ENCODE measurements at regions not wholly inside any gene's neighbourhood (a gene's known extent, or its start where the extent isn't known, plus 50 kb on each side); places are given as distances from the start of the nearest gene placed in this dataset.
"Not testable (repeated sequence)": the region's sequence is repeated elsewhere in the genome, so short reads cannot be mapped to it uniquely, and the experiment has no call there.

DNA sequence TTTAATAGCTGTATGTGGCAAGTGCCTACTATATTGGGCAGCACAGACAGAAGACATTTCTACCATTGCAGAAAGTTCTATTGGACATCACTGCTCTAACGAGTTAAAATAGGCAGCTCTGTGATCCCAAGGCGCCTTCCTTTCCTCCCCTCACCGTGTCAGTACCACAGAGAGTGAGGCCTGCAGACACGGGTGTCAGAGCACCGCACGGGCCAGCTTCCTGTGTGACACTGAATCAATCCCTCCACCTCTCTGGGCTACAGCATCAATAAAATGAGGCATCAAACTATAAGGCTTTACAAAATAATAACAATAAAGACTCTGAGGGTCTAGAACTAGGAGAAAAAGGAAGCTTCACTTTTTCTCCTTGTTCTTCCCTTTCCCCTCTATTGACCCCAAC is 246.7 kb downstream of the FOXD2 start:
- no peak for DNase-seq (ENCODE audit: low read depth in 3 of 3)

GRCh38 chr1:47684964-47685762 is 247.3 kb downstream of the FOXD2 start:
- no peak for DNase-seq (ENCODE audit: low read depth in 3 of 3)

GRCh38 chr1:47685763-47686066 is 247.9 kb downstream of the FOXD2 start:
- no peak for DNase-seq (ENCODE audit: low read depth in 3 of 3)

GRCh38 chr1:47686731-47687630 is 249.1 kb downstream of the FOXD2 start:
- no peak for DNase-seq (ENCODE audit: low read depth in 3 of 3)

- no peak for DNase-seq (ENCODE audit: low read depth in 3 of 3)
Measured at GRCh38 chr1:47687631-47688460, 250.0 kb downstream of the FOXD2 start.

GRCh38 chr1:47688461-47689296 is 250.8 kb downstream of the FOXD2 start:
- DNase-seq (ENCODE audit: low read depth in 3 of 3) = no peak

DNA sequence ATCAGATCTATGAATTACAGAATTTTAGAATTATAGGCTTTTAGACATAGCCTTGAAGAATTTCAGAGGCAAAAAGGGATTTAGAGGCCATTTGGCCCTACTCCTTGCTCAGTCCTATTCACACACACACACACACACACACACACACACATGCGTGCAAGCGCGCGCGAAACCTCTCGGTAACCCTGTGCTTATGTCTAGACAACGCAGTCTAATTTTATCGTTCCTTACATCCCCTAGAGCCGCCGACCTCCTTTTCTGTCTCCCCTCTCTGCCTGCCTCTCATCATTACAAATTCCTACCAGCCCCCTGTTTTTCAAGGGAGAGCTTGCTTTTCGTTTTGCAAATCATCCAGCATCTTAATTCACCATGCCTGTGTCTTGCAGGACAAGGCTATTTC is 252.1 kb downstream of the FOXD2 start:
- no peak for DNase-seq (ENCODE audit: low read depth in 3 of 3)

GRCh38 chr1:47690341-47691250 is 252.8 kb downstream of the FOXD2 start:
- no peak for DNase-seq (ENCODE audit: low read depth in 3 of 3)

- not testable (repeated sequence) for DNase-seq (ENCODE audit: low read depth in 3 of 3)
Measured at GRCh38 chr1:47691293-47691692, 253.4 kb downstream of the FOXD2 start.

DNA sequence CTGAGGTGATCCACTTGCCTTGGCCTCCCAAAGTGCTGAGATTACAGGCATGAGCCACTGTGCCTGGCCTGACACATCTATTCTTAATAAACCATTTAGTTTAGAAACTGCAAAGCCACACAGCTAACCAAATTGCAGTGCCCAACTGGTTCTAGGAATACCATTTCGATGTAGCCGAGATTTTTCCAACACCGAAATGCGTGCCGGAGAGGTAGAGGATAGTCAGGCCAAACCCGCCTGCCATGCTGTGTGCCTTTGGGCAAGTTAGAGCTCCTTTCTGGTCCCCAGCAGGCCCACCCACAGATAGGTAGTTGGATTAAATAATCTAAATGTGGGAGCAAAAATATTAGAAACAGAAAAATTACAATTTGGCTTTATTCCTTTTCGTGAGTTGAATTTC is 254.4 kb downstream of the FOXD2 start:
- no peak for DNase-seq (ENCODE audit: low read depth in 3 of 3)

GRCh38 chr1:47693115-47693514 is 255.3 kb downstream of the FOXD2 start:
- DNase-seq (ENCODE audit: low read depth in 3 of 3) = no peak

DNA sequence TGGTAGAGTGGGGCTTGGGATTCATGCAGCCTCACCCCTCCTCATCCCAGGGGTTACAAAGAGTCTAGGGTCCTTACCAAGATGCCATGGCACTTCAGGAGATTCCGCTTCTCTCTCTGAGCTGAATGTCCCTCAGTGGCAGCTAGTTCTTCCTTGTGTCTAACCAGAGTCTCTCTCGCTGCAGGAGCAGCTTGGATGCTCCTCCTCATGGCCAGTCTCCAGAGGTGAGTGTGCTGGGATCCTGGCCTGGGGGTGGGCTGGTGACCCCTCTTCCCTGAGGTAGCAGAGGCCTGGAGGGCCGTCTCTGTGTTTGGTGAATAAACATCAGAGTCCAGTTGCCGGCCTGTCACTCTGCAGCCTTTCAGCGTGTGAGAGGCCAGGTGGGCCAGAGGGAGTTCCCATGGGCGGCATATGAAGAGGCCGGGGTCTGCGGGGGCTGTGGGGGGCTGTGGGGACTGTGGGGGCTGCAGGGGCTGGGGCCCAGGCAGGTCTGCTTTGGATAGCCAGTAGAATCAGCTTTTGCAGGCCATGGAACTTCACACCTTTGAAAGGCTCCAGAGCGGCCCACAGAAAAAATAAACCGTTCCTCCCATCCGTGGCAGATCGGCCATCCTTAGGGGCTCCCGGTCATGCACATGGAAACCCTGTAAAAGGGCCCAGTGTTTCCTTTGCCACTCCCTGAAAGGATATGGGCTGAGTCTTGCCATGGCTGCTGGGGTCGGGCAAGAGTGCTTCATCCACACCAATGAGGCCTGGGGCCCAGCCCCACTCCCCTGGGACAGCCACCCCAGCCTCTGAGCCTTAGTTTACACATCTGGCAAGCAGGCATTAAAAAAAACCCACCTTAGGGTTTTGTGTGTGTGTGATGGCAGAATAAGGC is 256.4 kb downstream of the FOXD2 start:
- no peak for DNase-seq (ENCODE audit: low read depth in 3 of 3)

DNA sequence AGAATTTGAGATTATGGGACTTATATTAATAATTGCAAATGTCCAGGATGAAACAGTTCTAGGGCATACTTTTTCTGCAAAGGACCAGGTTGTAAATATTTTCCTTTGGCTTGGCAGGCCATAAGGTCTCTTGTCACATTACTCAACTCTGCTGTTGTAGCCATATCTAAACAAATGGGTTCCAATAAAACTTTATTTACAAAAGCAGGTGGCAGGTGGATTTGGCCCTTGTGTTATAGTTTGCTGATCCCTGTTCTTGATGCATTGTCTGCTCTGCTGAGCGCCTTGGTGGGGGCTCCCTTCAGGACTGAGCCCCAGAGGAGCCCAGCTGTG is 258.5 kb downstream of the FOXD2 start:
- no peak for DNase-seq (ENCODE audit: low read depth in 3 of 3)

DNA sequence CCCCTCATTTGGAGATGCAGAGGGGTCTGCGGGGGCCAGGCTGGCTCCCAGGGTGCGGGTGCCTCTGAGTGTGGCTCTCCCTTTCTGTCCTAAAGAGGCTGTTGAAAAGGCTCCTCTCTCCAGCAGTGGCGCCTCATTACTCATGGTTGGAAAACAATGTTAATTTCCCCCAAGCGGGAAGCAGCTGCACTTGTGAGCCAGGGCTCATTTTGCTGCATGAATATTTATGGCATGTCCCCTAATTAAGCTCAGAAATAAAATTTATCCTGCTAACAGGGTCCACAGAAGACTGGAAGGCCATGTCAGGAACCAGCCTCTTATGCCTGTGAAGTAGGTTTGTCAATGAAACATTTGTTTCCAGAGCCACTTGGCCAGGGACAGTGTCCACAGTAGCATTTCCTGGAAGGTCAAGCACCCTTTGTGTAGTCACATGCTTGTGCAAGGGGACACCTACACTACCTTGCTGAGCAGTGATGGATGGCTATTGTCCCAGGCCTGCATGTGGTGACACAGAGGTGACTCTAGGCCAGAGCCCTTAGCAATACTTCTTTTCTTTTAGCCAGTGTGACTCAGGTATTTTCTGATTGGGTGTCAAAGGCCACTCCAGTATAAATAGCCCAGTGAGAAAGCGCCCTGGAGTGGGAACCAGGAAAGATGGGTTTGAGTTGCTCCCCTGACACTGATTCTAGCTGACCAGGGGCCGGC is 259.0 kb downstream of the FOXD2 start:
- DNase-seq (ENCODE audit: low read depth in 3 of 3) = no peak

DNA sequence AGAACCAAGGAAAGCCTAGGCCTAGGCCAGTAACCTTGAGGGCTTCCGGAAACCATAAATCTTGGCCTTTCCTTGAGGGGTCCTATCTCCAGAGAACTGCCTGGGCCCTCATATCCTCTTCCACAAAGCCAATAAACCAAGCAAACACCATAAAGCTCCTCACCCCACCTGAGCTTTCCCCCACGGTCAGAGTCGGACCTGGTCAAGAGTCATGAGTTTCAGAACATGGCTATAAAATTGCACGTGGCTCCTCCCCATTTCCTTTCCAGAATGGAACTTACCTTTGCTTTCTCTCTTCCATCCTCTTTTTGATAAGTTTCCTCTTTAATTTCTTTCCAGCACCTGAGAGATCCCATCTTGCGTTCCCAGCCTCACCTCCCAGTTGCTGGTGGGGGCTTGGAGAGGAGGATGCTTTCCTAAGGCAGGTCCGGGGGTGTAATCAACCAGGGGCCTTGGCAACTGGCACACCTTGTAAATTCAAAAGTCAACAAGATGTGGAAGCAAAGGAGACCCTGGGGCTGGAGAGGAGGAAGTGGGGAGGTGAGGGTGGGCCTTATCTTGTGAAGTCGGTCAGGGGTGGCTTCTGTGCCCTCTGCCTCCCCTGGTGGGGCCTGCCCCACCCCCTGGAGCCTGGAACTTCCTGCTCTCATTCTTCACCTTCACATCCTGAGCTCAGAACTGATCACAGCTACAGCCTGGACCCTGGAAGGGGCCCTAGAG is 259.9 kb downstream of the FOXD2 start:
- DNase-seq (ENCODE audit: low read depth in 3 of 3) = no peak

GRCh38 chr1:47699492-47700235 is 261.8 kb downstream of the FOXD2 start:
- no peak for DNase-seq (ENCODE audit: low read depth in 3 of 3)

GRCh38 chr1:47701283-47701682 is 263.4 kb downstream of the FOXD2 start:
- no peak for DNase-seq (ENCODE audit: low read depth in 3 of 3)
